ENCODE measurements at regions not wholly inside any gene's neighbourhood (a gene's known extent, or its start where the extent isn't known, plus 50 kb on each side); places are given as distances from the start of the nearest gene placed in this dataset.

DNA sequence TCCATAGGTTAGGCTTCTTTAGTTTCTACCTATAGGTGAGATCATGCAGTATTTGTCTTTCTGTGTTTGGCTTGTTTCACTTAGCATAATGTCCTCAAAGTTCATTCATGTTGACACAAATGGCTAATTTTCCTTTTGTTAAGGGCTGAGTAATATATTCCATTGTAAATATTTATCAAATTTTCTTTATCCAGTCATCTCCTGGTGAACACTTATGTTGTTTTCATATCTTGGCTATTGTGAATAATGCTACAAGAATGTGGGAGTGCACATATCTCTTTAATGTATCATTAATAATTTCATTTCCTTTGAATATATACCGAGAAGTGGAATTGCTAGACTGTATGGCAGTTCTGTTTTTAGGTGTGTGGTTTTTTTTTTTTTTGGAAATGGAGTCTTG, 250.9 kb upstream of the SEMA6D start:
- TF ChIP-seq POLR2A (IDR thresholded peaks at IDR 0.05; ENCODE audit: low read depth, low read length) (no peak), POLR2AphosphoS5 (IDR thresholded peaks at IDR 0.05; ENCODE audit: low read depth, low read length) (no peak)

All from GM12892 (cell line).